Keratinocyte (primary cell): ENCODE measurements at regions not wholly inside any gene's neighbourhood (a gene's known extent, or its start where the extent isn't known, plus 50 kb on each side); places are given as distances from the start of the nearest gene placed in this dataset.

Source experiments
- DNase-seq: peaks from one replicate; pipeline ENCODE4 v3.0.0-alpha.2; 2011; ENCODE audit warnings: low read depth, missing footprints, low spot score
- FAIRE-seq: peaks from 2 replicates; lab custom pipeline; 2011; peaks lifted over from hg19 to GRCh38; lab: Jason Lieb, UNC
- H2AFZ ChIP-seq: 2 replicates; pipeline ENCODE4 v1.6.0; 2012; ENCODE audit warnings: low read length, control low read depth, inconsistent platforms; ENCODE audit not compliant: control insufficient read depth
- H3K27ac ChIP-seq: 2 replicates; pipeline ENCODE4 v1.5.1; 2011; ENCODE audit warnings: low read length; ENCODE audit not compliant: control insufficient read depth, insufficient read depth
- H3K27me3 ChIP-seq: 3 replicates; pipeline ENCODE4 v1.6.0; 2011; ENCODE audit warnings: low read length; ENCODE audit not compliant: control insufficient read depth, insufficient read depth; ENCODE audit errors: extremely low read depth
- H3K36me3 ChIP-seq, 2 experiments: 2 replicates in 1 of 2; 3 replicates in 1 of 2; pipeline ENCODE4 v1.5.1; 2011; ENCODE audit warnings: low read length in 2 of 2, mild to moderate bottlenecking in 1 of 2; ENCODE audit not compliant: control insufficient read depth in 2 of 2, insufficient read depth in 2 of 2; ENCODE audit errors: extremely low read depth in 1 of 2
- H3K4me1 ChIP-seq: 3 replicates; pipeline ENCODE4 v1.5.1; 2011; ENCODE audit warnings: low read length; ENCODE audit not compliant: control insufficient read depth, insufficient read depth; ENCODE audit errors: extremely low read depth
- H3K4me2 ChIP-seq: 3 replicates; pipeline ENCODE4 v1.6.0; 2011; ENCODE audit warnings: low read depth, low read length; ENCODE audit not compliant: control insufficient read depth, insufficient read depth; ENCODE audit errors: extremely low read depth
- H3K4me3 ChIP-seq, 3 experiments: fragments of 200-600 bp in 1 of 3; sonication (generic) in 1 of 3; 2 replicates in 2 of 3; 3 replicates in 1 of 3; pipeline ENCODE4 v1.5.1; 2011 to 2016; ENCODE audit warnings: low read length in 3 of 3, mild to moderate bottlenecking in 3 of 3, control low read depth in 2 of 3, inconsistent platforms in 1 of 3, low read depth in 1 of 3, mixed read lengths in 1 of 3, mixed run types in 1 of 3, moderate library complexity in 1 of 3; ENCODE audit not compliant: control insufficient read depth in 2 of 3, insufficient read depth in 2 of 3; ENCODE audit errors: extremely low read depth in 1 of 3
- H3K79me2 ChIP-seq: 2 replicates; pipeline ENCODE4 v1.6.0; 2012; ENCODE audit warnings: low read length; ENCODE audit not compliant: control insufficient read depth, insufficient read depth
- H3K9ac ChIP-seq: 3 replicates; pipeline ENCODE4 v1.6.0; 2011; ENCODE audit warnings: low read length; ENCODE audit not compliant: control insufficient read depth, insufficient read depth; ENCODE audit errors: extremely low read depth
- H3K9me1 ChIP-seq: 3 replicates; pipeline ENCODE4 v1.6.0; 2011; ENCODE audit warnings: low read length; ENCODE audit not compliant: control insufficient read depth, insufficient read depth; ENCODE audit errors: extremely low read depth
- H3K9me3 ChIP-seq: 2 replicates; pipeline ENCODE4 v1.5.1; 2012; ENCODE audit warnings: low read depth, low read length; ENCODE audit not compliant: control insufficient read depth
- H4K20me1 ChIP-seq: 3 replicates; pipeline ENCODE4 v1.6.0; 2011; ENCODE audit warnings: low read length; ENCODE audit not compliant: control insufficient read depth, insufficient read depth; ENCODE audit errors: extremely low read depth
- EZH2 ChIP-seq: IDR thresholded peaks from one replicate; pipeline ENCODE4 v1.6.1; 2012; ENCODE audit warnings: inconsistent platforms, mild to moderate bottlenecking, low read length, moderate library complexity
- dilution Hi-C: fragments of 300-500 bp; cut with MboI; formaldehyde crosslinking; loops from one replicate; pipeline ENCODE4 v1.7.0; 2020; ENCODE audit warnings: low sequenced_read_pairs; ENCODE audit not compliant: extremely low pct_ligation_motif_present
- TF ChIP-seq, protein P1 (sequence below), 3 experiments: IDR thresholded peaks in 1 of 3; conservative IDR thresholded peaks in 1 of 3; optimal IDR thresholded peaks in 1 of 3; 2 replicates in 2 of 3; 3 replicates in 1 of 3; pipeline versions ENCODE3 to v1.5.1; 2011; ENCODE audit warnings: low read length in 3 of 3, mild to moderate bottlenecking in 3 of 3, moderate library complexity in 2 of 3, control low read depth in 1 of 3, inconsistent platforms in 1 of 3; ENCODE audit not compliant: insufficient read depth in 2 of 3; ENCODE audit errors: extremely low read depth in 1 of 3

DNA sequence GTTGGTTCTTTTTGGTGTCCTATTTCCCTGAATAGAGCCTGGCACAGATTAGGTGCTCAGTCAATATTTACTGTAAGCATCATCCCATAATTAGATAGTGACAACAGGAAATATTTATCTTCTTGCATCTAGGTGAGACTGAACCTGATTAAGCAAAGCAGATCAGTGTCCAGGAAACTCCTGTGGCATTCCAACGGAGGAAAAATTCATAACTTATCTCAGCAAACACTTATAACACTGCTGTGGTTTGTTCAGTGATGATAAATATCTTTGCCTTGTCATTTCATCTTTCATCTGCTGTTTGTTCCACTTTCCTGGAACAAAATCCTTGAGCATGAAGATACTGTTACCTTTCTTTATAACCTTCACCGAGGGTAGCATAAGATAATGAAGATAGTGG, 1160.3 kb upstream of the AUTS2 start:
- DNase-seq, result no peak
- Histone ChIP-seq H3K4me2 (no peak overlapping the region), H3K36me3 (no peaks in the 10 kb centered on the region), H3K27me3 (no peaks in the 10 kb centered on the region), H3K9me3 (no peaks in the 10 kb centered on the region), H2AFZ (no peak overlapping the region), H3K79me2 (no peaks in the 10 kb centered on the region), H3K27ac (no peak overlapping the region), H3K4me3 (no peak overlapping the region), H4K20me1 (no peaks in the 10 kb centered on the region), H3K9me1 (no peaks in the 10 kb centered on the region), H3K9ac (no peak overlapping the region), H3K4me1 (no peaks in the 10 kb centered on the region)
- dilution Hi-C loops, result no loop called here
- TF ChIP-seq, protein P1, sequence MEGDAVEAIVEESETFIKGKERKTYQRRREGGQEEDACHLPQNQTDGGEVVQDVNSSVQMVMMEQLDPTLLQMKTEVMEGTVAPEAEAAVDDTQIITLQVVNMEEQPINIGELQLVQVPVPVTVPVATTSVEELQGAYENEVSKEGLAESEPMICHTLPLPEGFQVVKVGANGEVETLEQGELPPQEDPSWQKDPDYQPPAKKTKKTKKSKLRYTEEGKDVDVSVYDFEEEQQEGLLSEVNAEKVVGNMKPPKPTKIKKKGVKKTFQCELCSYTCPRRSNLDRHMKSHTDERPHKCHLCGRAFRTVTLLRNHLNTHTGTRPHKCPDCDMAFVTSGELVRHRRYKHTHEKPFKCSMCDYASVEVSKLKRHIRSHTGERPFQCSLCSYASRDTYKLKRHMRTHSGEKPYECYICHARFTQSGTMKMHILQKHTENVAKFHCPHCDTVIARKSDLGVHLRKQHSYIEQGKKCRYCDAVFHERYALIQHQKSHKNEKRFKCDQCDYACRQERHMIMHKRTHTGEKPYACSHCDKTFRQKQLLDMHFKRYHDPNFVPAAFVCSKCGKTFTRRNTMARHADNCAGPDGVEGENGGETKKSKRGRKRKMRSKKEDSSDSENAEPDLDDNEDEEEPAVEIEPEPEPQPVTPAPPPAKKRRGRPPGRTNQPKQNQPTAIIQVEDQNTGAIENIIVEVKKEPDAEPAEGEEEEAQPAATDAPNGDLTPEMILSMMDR (optimal IDR thresholded peaks at IDR 0.05 in 1 of 3, IDR thresholded peaks at IDR 0.05 in 1 of 3, conservative IDR thresholded peaks at IDR 0.05 in 1 of 3; ENCODE audit: extremely low read depth in 1 of 3, insufficient read depth in 2 of 3, low read length in 3 of 3), result no peak
- TF ChIP-seq EZH2, result no peak
- no peak for FAIRE-seq

DNA sequence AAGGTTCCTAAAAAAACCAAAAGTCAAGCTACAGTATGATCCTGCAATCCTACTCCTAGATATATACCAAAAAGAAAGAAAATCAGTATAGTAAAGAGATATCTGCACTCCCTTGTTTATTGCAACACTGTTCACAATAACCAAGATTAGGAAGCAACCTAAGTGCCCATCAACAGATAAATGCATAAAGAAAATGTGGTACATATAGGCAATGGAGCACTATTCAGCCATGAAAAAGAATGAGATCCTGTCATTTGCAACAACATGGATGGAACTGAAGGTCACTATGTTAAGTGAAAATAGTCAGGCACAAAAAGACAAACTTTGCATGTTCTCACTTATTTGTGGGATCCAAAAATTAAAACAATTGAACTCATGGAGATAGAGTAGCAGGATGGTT, 1159.5 kb upstream of the AUTS2 start:
- no peaks in the 10 kb centered on the region for H3K4me1 ChIP-seq
- no peak overlapping the region for H3K27ac ChIP-seq
- H3K4me3 ChIP-seq, result no peak overlapping the region
- H3K9ac ChIP-seq, result no peak overlapping the region
- no peaks in the 10 kb centered on the region for H3K9me3 ChIP-seq
- no peak for DNase-seq
- no peaks in the 10 kb centered on the region for H3K36me3 ChIP-seq
- no peaks in the 10 kb centered on the region for H4K20me1 ChIP-seq
- TF ChIP-seq, protein P1 (optimal IDR thresholded peaks at IDR 0.05 in 1 of 3, IDR thresholded peaks at IDR 0.05 in 1 of 3, conservative IDR thresholded peaks at IDR 0.05 in 1 of 3; ENCODE audit: extremely low read depth in 1 of 3, insufficient read depth in 2 of 3, low read length in 3 of 3), result no peak
- TF ChIP-seq EZH2, result no peak
- no peak for FAIRE-seq
- no peaks in the 10 kb centered on the region for H3K79me2 ChIP-seq
- dilution Hi-C loops, result no loop called here
- H2AFZ ChIP-seq, result no peak overlapping the region
- no peaks in the 10 kb centered on the region for H3K27me3 ChIP-seq
- H3K4me2 ChIP-seq, result no peak overlapping the region
- H3K9me1 ChIP-seq, result no peaks in the 10 kb centered on the region
